H9 (cell line): ENCODE measurements at regions not wholly inside any gene's neighbourhood (a gene's known extent, or its start where the extent isn't known, plus 50 kb on each side); places are given as distances from the start of the nearest gene placed in this dataset.

Experiments
- DNase-seq: peaks from one replicate; pipeline ENCODE4 v3.0.0-alpha.2; 2017
- H2AFZ ChIP-seq: one replicate; pipeline ENCODE4 v1.6.1; 2013; ENCODE audit warnings: mild to moderate bottlenecking, low read length, control low read depth, moderate library complexity
- H2AK5ac ChIP-seq: 2 replicates; pipeline ENCODE4 v1.6.1; 2013; ENCODE audit warnings: low read length, control low read depth, mixed read lengths; ENCODE audit not compliant: insufficient read length
- H2BK120ac ChIP-seq: one replicate; pipeline ENCODE4 v1.6.1; 2013; ENCODE audit warnings: low read depth, mild to moderate bottlenecking, low read length, control low read depth, inconsistent platforms; ENCODE audit not compliant: poor library complexity, severe bottlenecking
- H2BK12ac ChIP-seq: 2 replicates; pipeline ENCODE4 v1.6.1; 2013; ENCODE audit warnings: low read length, control low read depth, mixed read lengths, low read depth; ENCODE audit not compliant: insufficient read length
- H2BK15ac ChIP-seq: 2 replicates; pipeline ENCODE4 v1.6.1; 2013; ENCODE audit warnings: low read depth, low read length, control low read depth
- H2BK20ac ChIP-seq: one replicate; pipeline ENCODE4 v1.6.1; 2013; ENCODE audit warnings: low read depth, mild to moderate bottlenecking, low read length, control low read depth, inconsistent platforms; ENCODE audit not compliant: poor library complexity, severe bottlenecking
- H2BK5ac ChIP-seq: 2 replicates; pipeline ENCODE4 v1.6.1; 2013; ENCODE audit warnings: low read length, control low read depth, mixed read lengths; ENCODE audit not compliant: insufficient read length
- H3K14ac ChIP-seq: 2 replicates; pipeline ENCODE4 v1.6.1; 2013; ENCODE audit warnings: low read length, control low read depth; ENCODE audit not compliant: insufficient read depth
- H3K18ac ChIP-seq: 2 replicates; pipeline ENCODE4 v1.6.1; 2013; ENCODE audit warnings: low read depth, mild to moderate bottlenecking, mixed read lengths, low read length, control low read depth; ENCODE audit not compliant: insufficient read length
- H3K23ac ChIP-seq: 2 replicates; pipeline ENCODE4 v1.6.1; 2013; ENCODE audit warnings: low read length, control low read depth, mixed read lengths, low read depth; ENCODE audit not compliant: insufficient read length
- H3K23me2 ChIP-seq: 2 replicates; pipeline ENCODE4 v1.6.1; 2013; ENCODE audit warnings: low read depth, mild to moderate bottlenecking, mixed read lengths, low read length, control low read depth; ENCODE audit not compliant: insufficient read length, poor library complexity, severe bottlenecking
- H3K27ac ChIP-seq: 2 replicates; pipeline ENCODE4 v1.5.1; 2013; ENCODE audit warnings: low read length, control low read depth, mixed read lengths, low read depth; ENCODE audit not compliant: insufficient read length
- H3K27me3 ChIP-seq: 2 replicates; pipeline ENCODE4 v1.6.1; 2013; ENCODE audit warnings: low read length, control low read depth, inconsistent platforms; ENCODE audit not compliant: insufficient read depth
- H3K4ac ChIP-seq: 2 replicates; pipeline ENCODE4 v1.6.1; 2013; ENCODE audit warnings: low read depth, mild to moderate bottlenecking, control low read depth, inconsistent platforms, low read length, moderate library complexity
- H3K4me1 ChIP-seq: 2 replicates; pipeline ENCODE4 v1.6.1; 2013; ENCODE audit warnings: low read length, control low read depth, inconsistent platforms; ENCODE audit not compliant: insufficient read depth
- H3K4me2 ChIP-seq: 2 replicates; pipeline ENCODE4 v1.6.1; 2013; ENCODE audit warnings: low read length, control low read depth, mixed read lengths; ENCODE audit not compliant: insufficient read length, insufficient read depth
- H3K56ac ChIP-seq: 2 replicates; pipeline ENCODE4 v1.6.1; 2013; ENCODE audit warnings: low read depth, mild to moderate bottlenecking, mixed read lengths, low read length, control low read depth; ENCODE audit not compliant: insufficient read length
- H3K79me1 ChIP-seq: 2 replicates; pipeline ENCODE4 v1.6.1; 2013; ENCODE audit warnings: low read depth, mild to moderate bottlenecking, moderate library complexity, low read length, control low read depth, inconsistent platforms; ENCODE audit not compliant: insufficient read depth, poor library complexity, severe bottlenecking
- H3K79me2 ChIP-seq: 2 replicates; pipeline ENCODE4 v1.6.1; 2013; ENCODE audit warnings: low read length, control low read depth, inconsistent platforms; ENCODE audit not compliant: insufficient read depth
- H3K9ac ChIP-seq: 2 replicates; pipeline ENCODE4 v1.6.1; 2013; ENCODE audit warnings: low read length, control low read depth, mixed read lengths; ENCODE audit not compliant: insufficient read length; ENCODE audit errors: extremely low read depth
- H3K9me3 ChIP-seq: one replicate; pipeline ENCODE4 v1.6.1; 2013; ENCODE audit warnings: low read depth, low read length, inconsistent platforms; ENCODE audit not compliant: control insufficient read depth
- H3T11ph ChIP-seq: one replicate; pipeline ENCODE4 v1.6.1; 2013; ENCODE audit warnings: mild to moderate bottlenecking, low read length, control low read depth, inconsistent platforms
- H4K20me1 ChIP-seq: one replicate; pipeline ENCODE4 v1.6.1; 2013; ENCODE audit not compliant: control insufficient read depth, insufficient read length, insufficient read depth
- H4K5ac ChIP-seq: 2 replicates; pipeline ENCODE4 v1.6.1; 2013; ENCODE audit warnings: low read depth, mild to moderate bottlenecking, mixed read lengths, low read length, control low read depth; ENCODE audit not compliant: insufficient read length
- H4K8ac ChIP-seq: replicated peaks from 2 replicates; pipeline ENCODE4 v1.6.1; 2013; ENCODE audit warnings: low read length, control low read depth, mixed read lengths, low read depth; ENCODE audit not compliant: insufficient read length
- H4K91ac ChIP-seq: 2 replicates; pipeline ENCODE4 v1.6.1; 2013; ENCODE audit warnings: low read depth, mild to moderate bottlenecking, moderate library complexity, mixed read lengths, low read length, control low read depth; ENCODE audit not compliant: insufficient read length
- H3K27ac Mint-ChIP-seq, 3 experiments: 2 replicates in 2 of 3; 3 replicates in 1 of 3; pipeline ENCODE4 v1.8.0; 2020 to 2021; ENCODE audit warnings: mixed read lengths in 3 of 3, mild to moderate bottlenecking in 1 of 3, moderate library complexity in 1 of 3
- H3K27me3 Mint-ChIP-seq: 2 replicates; pipeline ENCODE4 v1.8.0; 2021; ENCODE audit warnings: low read depth, mild to moderate bottlenecking, moderate library complexity, mixed read lengths
- H3K36me3 Mint-ChIP-seq, 3 experiments: 2 replicates in 2 of 3; 3 replicates in 1 of 3; pipeline ENCODE4 v1.8.0; 2020 to 2021; ENCODE audit warnings: low read depth in 3 of 3, mixed read lengths in 3 of 3; ENCODE audit not compliant: insufficient read depth in 1 of 3
- H3K4me1 Mint-ChIP-seq, 2 experiments: 2 replicates each; pipeline ENCODE4 v1.8.0; 2020; ENCODE audit warnings: mixed read lengths in 2 of 2
- H3K4me3 Mint-ChIP-seq, 2 experiments: 2 replicates in 1 of 2; 3 replicates in 1 of 2; pipeline ENCODE4 v1.8.0; 2020 to 2021; ENCODE audit warnings: mild to moderate bottlenecking in 2 of 2, mixed read lengths in 2 of 2, moderate library complexity in 1 of 2
- H3K9me3 Mint-ChIP-seq, 2 experiments: 2 replicates in 1 of 2; 3 replicates in 1 of 2; pipeline ENCODE4 v1.8.0; 2020; ENCODE audit warnings: mild to moderate bottlenecking in 2 of 2, mixed read lengths in 2 of 2, moderate library complexity in 1 of 2
- WGBS: extraction: QIAGEN DNeasy Blood & Tissue Kit; methylation state at CpG from one replicate; pipeline ENCODE4 v1.1.7; 2013; ENCODE audit warnings: missing lambda C conversion rate, low lambda C conversion rate, mixed read lengths; ENCODE audit not compliant: insufficient read length; ENCODE audit errors: extremely low coverage; 5-methylcytosine and 5-hydroxymethylcytosine counted together
- TF ChIP-seq, protein P1 (sequence below): fragments of 200-600 bp; sonication (generic); conservative IDR thresholded peaks from 3 replicates; pipeline ENCODE4 v1.8.0; 2021; ENCODE audit warnings: antibody characterized with exemption, mild to moderate bottlenecking

DNA sequence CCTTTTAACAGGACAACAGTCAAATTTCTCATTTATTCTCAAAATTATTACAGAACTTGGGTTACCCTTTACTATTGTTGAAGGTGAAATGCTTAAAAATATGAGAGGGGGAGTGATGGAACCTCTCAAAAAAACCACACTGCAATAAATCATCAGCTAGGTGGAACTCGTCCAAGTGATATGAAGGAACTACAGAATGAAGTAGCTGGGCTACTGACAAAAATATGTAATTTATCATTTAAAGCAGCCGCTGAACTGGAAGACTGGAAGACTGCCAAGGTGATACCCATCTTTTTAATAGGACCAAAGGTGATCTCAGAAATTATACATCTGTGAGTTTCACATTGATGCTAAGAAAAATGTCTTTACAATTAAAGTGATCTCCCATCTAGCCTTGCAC, 597.7 kb upstream of the TENM3 start:
- peaks cover 12% of the 10 kb centered on the region in 2 experiments for H3K4me1 Mint-ChIP-seq
- Histone ChIP-seq H3K79me1 (no peaks in the 10 kb centered on the region), H3T11ph (no peak overlapping the region), H3K23ac (no peak overlapping the region), H2BK15ac (no peak overlapping the region), H3K79me2 (no peaks in the 10 kb centered on the region), H3K56ac (no peak overlapping the region), H2AK5ac (no peak overlapping the region), H4K20me1 (no peaks in the 10 kb centered on the region), H2BK12ac (no peak overlapping the region), H3K18ac (no peak overlapping the region), H3K4me2 (no peak overlapping the region), H3K27me3 (no peaks in the 10 kb centered on the region), H4K8ac (no peak overlapping the region), H3K9me3 (no peaks in the 10 kb centered on the region), H2BK5ac (no peak overlapping the region), H3K4me1 (no peaks in the 10 kb centered on the region), H4K5ac (no peak overlapping the region), H3K4ac (no peak overlapping the region), H3K27ac (no peak overlapping the region), H2AFZ (no peak overlapping the region), H3K23me2 (no peaks in the 10 kb centered on the region), H4K91ac (no peak overlapping the region), H3K14ac (no peak overlapping the region), H2BK120ac (no peak overlapping the region), H2BK20ac (no peak overlapping the region), H3K9ac (no peak overlapping the region)
- H3K9me3 Mint-ChIP-seq, result peaks cover 12 to 14% of the 10 kb centered on the region in 2 experiments; a peak in 4 of 5 replicates
- DNase-seq, result no peak
- TF ChIP-seq, protein P1, sequence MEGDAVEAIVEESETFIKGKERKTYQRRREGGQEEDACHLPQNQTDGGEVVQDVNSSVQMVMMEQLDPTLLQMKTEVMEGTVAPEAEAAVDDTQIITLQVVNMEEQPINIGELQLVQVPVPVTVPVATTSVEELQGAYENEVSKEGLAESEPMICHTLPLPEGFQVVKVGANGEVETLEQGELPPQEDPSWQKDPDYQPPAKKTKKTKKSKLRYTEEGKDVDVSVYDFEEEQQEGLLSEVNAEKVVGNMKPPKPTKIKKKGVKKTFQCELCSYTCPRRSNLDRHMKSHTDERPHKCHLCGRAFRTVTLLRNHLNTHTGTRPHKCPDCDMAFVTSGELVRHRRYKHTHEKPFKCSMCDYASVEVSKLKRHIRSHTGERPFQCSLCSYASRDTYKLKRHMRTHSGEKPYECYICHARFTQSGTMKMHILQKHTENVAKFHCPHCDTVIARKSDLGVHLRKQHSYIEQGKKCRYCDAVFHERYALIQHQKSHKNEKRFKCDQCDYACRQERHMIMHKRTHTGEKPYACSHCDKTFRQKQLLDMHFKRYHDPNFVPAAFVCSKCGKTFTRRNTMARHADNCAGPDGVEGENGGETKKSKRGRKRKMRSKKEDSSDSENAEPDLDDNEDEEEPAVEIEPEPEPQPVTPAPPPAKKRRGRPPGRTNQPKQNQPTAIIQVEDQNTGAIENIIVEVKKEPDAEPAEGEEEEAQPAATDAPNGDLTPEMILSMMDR, result no peak
- WGBS, result no CpG with 5 or more reads among the region's 2 CpGs
- no peaks in the 10 kb centered on the region for H3K27me3 Mint-ChIP-seq
- peak overlapping the region in 1 of 3 experiments; percentile 32; a peak in 1 of 7 replicates for H3K27ac Mint-ChIP-seq
- H3K36me3 Mint-ChIP-seq, result peaks cover 0 to 9% (median 5%) of the 10 kb centered on the region in 3 experiments; a peak in 5 of 7 replicates
- no peak overlapping the region for H3K4me3 Mint-ChIP-seq
